ENCODE measurements at regions not wholly inside any gene's neighbourhood (a gene's known extent, or its start where the extent isn't known, plus 50 kb on each side); places are given as distances from the start of the nearest gene placed in this dataset.
"Not testable (repeated sequence)": the region's sequence is repeated elsewhere in the genome, so short reads cannot be mapped to it uniquely, and the experiment has no call there.

DNA sequence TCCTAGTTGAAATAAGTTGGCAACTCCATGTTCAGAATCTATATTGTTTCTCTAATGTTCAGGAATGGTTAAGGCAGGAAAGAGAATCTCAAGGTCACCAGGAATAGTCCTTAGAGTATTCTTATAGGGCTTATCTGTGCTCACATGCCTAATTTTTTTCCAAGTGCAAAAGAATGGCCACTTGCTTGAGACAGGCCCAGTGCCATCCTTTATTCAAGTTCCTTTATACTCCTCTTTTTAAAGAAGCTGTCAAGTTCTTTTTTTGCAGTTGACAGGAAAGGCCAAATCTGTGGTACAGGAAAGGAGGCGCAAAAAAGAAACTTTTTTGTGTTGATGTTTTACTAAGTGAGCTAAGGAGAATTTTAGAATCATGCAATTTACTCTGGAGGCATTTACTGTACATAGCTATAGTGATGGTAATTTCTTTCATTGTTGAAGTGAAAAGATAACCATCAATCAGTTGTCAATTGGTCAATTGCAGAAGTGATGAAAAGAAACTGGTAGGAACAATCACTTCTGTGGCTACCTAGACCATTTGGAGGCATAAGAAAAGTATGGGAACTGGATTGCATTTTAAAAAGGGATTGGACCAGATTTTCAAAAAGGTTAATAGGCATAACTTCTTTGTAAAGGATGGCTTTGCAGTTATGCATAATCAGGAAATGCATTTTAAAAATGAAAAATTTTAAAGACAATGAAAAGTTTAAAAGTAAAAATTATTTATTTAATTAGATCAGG, 102.5 kb upstream of the SOX2 start:
- DNase-seq (ENCODE audit: low read depth in 2 of 2) = no peak

DNA sequence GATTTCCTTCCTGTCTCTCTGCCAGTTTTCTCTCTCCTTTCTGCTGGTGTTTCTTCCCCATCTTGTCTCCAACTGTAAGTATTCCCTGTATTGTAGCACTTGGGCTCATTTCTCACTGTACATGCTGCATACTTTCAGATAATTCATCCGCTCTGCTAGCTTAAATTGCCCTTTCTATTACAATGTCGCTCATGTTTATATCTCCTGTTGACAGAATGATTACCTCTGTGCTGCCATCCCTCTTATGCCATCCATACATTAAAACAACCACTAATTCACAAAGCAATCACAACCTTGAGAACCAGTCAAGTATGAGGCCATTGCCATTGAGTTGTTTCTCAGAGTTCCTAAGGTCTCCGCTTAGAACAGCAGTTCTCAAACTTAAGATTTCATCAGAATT, 107.5 kb upstream of the SOX2 start:
- DNase-seq (ENCODE audit: low read depth in 2 of 2) = no peak

DNA sequence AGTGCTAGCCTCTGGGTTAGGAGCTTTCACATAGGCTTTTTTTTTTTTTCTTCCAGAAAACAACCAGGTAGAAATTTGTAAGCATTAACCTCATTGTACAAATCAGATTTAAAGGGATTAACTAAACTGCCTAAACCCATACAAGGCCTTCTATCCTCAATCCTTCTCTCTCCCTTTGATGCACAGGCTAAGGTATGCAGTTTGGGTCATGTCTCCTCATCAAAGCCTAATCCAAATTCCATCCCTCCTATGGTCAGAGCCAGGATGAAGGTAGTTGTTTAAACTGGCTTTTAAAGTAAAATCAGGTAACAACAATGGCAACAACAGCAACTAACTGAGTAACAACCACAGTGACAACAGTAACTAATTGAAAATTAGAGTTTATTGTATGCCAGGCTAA, 115.6 kb upstream of the SOX2 start:
- no peak for DNase-seq (ENCODE audit: low read depth in 2 of 2)

DNA sequence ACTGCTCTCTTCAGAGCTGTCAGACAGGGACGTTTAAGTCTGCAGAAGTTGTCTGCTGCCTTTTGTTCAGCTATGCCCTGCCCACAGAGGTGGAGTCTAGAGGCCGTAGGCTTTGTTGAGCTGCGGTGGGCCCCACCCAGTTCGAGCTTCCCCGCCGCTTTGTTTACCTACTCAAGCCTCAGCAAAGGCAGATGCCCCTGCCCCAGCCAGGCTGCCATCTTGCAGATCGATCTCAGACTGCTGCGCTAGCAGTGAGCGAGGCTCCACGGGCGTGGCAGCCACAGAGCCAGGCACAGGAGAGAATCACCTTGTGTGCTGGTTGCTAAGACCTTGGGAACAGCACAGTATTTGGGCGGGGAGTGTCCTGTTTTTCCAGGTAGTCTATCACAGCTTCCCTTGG, 120.8 kb upstream of the SOX2 start:
- not testable (repeated sequence) for DNase-seq (ENCODE audit: low read depth in 2 of 2)

DNA sequence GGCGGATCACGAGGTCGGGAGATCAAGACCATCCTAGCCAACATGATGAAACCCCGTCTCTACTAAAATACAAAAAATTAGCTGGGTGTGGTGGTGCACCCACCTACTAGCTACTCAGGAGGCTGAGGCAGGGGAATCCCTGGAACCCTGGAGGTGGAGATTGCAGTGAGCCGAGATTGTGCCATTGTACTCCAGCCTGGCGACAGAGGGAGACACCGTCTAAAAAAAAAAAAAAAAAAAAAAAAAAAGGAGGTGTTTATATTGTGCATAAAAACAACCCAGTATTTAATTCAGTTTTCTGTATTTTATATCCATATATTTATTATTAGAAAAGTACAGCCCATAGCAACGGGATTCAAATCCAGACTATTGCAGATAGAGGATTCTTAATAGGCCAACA, 129.1 kb upstream of the SOX2 start:
- DNase-seq (ENCODE audit: low read depth in 2 of 2) = no peak

DNA sequence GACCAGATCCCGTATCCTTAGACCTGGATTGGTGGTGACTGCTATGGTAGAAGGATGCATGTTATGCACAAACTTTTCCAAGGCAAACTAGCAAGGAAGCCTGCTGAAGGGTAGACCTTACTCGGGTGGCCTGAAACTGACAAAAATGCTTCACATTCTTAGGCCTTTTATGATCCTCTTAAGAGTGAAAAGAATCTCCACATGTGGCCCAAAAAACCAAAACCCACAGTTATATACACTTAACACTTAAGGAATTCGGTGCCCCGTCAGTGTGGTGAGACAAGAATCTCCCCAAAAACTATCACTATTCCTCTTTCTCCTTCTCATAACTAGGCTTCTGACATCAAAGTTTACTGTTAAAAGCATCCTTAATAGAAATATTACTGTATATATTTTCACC, 130.1 kb upstream of the SOX2 start:
- DNase-seq (ENCODE audit: low read depth in 2 of 2) = no peak

DNA sequence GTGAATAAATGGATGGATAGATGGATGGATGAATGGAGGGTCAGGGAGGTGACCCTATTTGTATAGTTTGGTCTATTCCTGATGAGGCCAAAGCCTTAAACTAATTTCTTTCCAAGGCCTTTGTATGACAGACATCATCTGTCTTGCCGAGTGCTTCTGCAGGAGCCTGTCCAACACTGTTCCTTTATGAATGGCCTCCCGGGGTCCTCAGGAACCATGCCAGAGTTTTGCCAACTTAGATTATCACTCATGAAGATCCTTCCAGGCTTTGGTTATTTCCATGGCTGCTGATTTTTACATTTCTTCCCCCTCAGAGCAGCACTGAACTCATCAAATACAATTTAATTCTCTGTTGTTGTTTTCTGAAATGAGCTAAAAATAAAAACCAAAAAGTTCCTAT, 133.0 kb upstream of the SOX2 start:
- DNase-seq (ENCODE audit: low read depth in 2 of 2) = no peak

DNA sequence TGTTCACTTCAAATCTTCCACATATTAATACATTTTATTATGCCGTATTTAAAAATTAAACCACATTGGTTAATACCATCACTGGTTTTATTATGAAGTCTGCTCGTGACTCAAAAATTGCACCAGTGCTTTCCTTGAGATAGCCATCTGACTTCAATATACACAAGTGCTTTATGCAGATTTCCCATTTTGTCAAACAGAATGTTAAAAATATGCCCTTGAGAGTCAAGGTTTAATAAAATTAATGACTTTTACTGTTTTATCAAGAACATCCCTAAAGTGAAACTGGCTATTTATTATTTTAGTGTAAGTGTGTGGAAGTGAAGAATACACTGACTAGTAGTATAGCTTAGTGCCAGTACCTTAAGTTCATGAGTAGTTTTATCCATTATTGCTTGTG, 139.3 kb upstream of the SOX2 start:
- no peak for DNase-seq (ENCODE audit: low read depth in 2 of 2)

DNA sequence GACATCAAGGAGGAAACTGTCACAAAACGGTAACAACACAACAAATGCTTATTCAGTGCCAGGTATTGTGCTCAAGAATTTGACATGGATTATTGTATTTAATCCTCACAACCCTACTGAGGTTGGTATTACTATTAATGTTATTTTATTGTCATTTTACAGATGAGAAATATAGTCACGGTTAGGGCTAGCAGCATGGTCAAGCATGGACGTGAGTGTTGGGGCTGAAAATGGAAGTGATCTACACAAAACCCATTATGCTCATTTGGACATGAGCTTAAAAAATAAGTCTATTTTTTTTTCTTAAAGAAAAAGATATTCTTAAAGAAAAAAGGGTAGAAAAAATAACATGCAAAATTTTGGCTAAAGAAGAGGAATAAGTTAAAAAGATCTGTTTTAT, 141.3 kb upstream of the SOX2 start:
- no peak for DNase-seq (ENCODE audit: low read depth in 2 of 2)

DNA sequence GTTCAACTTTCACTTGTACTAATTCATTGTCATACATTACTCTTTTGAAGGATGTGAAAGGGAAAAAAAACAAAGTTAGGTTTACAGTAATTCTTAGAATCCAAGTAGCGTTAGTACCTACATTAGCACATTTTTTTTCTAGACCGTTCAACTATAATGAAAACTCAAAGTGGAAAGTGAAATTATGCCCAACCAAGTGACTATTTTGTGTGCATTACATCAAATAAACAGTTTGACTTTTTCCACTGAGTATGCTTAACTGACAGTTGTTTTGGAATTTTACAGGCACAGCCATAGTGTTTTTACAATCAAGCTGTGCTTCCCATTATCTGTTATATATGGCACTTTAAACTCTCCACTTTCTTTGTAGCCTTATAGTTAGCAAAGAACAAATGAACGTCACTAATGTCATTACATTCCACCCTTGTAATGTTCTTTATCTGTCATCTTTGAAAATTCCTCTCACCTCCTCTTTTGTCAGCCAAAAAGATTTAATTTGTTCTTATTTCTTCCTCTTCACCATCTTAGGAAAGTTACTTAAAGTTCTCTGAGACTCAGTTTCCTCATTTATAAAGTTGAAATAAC, 142.3 kb upstream of the SOX2 start:
- no peak for DNase-seq (ENCODE audit: low read depth in 2 of 2)

DNA sequence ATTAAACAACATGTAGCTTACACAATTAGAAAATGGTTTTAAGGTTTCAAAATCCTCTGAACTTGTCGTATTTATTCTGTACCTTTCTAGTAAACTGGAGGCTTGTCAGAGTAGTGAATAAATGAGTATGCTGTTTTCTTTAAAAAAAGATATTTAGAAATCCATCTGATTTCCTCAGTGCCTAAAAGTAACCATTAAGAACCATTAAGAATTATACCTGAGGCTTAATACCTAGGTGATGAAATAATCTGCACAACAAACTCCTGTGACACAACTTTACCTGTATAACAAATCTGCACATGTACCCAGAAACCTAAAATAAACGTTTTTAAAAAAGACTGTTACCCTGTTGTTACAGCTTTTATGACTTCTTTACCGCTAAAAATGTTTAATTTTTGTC, 143.0 kb upstream of the SOX2 start:
- DNase-seq (ENCODE audit: low read depth in 2 of 2) = no peak

DNA sequence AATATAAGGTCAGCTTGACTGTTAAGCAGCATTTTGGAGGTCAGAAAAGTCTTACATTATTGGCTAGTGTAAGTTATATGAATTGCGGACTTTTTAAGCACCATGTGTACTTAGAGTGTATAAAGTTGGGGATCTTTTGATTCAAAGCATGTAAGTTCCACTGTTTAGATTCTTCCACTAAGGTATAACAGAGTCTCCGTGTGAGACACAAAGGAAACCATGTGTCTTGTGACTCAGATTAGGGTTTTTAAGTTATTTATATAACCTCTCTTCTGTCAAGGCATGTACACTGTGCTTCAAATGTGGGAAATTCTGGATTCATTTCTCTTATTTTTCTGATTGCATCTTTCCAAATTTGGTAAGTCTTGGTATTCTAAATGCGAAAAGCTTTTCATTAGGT, 143.5 kb upstream of the SOX2 start:
- no peak for DNase-seq (ENCODE audit: low read depth in 2 of 2)

DNA sequence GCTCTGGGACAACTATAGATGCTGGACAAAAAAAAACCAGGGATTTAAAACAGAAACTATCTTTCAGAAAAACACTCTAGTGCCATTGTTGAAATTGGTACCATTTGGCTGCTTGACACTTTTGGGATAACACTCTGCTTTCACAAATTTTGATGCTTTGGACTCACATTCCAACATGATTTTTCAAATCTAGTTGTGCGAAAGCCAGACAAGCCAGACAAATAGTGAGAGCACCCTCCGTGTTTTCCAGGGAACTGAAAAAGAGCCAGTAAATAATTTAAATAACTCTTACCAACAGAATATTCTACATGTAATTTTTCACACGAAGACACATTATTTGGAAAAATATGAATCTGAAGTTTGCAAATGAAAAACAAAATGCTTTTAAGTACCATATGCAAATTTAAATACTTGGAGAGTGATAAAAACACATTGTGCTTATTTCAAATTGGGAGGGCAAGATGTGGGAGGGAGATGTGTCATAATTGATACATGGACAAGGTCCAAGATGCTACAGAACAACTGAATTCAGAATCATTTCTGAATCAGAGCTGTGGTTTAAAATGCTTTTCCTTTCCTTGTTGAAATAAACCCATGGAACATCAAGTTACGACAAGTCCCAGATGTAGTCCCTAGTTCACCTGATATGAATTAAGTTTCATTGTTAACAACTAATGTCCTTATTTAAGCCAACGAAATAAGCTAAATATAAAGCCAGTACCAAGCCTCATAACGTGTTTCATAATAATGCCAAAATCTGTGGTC, 144.2 kb upstream of the SOX2 start:
- DNase-seq (ENCODE audit: low read depth in 2 of 2) = no peak

DNA sequence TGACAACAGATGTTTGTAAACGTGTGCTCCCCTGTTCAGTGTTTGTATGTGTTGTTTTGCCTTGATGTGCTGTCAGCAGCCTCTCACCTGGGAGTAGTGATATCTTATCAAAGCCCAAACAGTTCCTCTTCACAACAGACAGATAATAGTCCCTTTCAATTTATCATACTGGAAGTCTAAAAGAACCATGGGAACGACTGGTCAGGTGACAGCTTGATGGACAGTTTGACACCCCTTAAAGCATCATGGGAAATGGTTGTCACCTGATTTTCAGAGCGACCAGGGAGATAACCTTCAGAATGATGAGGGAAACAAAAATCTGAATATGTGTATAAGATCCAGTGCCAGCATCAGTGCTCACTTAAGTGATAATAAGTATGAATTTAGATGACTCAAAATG, 146.3 kb upstream of the SOX2 start:
- no peak for DNase-seq (ENCODE audit: low read depth in 2 of 2)

DNA sequence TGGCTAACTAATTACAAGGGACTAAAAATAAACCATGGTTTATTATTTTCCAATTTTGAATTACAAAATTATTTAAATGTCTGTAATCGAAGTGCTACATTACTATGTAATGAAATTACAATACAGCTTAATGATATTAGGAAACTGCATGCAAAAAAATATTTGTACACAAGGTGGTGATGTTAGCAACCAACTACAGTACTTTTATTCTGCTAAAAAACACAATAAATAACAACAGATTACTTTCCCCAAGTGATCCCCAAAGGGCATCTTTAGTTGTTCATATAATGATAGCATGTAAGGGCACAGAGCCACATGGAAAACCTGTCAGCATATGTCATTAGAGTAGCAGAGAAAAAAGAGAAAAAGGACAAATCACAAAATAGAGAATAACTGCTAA, 147.5 kb upstream of the SOX2 start:
- no peak for DNase-seq (ENCODE audit: low read depth in 2 of 2)

DNA sequence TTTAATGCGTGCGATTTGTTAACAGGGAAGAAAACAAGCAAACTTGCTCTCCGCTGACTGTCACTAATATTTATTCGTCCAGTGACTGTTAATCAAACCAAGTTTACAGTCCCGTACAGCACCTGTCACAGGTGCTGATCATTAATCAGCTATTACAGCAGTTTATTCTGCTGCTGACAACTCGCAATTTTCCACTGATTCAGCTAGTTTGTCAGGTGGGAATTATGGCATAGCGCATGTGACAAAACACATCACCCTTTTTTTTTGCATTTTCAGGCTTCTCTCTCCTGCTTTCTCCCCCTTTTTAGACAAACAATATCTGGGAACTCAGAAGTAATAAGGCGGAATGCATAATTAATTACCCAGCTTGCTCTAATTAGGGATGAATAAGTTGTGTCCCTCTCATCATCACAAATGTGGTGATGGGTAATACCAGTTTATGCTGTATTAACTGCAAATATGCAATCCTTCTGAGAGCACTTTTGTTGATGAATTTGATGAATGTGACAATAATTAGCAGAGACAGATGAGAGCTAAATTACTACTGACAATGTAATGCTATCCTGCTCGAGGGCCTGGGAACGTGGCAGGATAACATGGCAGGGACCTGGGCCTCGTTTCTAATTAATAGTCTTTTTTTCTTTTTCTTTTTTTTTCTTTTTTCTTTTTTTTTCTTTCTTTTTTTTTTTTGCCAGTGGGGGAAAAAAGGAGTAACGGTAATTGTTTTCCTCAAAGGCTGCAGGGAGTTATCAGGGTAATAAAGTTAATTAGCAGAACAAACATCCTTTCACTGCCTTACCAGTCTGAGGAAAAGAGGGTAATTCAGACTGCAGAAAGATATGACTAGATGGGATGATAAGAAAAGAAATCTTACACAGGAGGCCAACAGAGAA, 150.3 kb upstream of the SOX2 start:
- no peak for DNase-seq (ENCODE audit: low read depth in 2 of 2)

DNA sequence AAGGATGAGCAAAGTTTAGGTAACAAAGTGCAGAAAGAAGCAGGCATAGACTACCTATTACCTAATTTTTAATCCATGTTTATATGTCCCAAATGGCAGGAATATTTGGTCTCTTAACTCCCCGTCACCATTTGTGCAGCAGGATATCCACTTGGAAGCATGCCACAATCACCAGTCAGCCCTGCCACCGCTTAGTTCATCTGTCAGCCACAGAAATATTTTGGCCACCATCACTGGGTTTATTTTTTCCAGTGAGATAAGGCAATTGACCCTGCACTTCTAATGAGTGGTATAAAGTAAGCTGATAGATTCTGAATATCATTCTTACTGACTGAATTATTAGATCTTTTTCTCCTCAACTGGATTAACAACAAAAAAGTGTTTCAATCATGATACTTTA, 152.9 kb upstream of the SOX2 start:
- DNase-seq (ENCODE audit: low read depth in 2 of 2) = no peak

DNA sequence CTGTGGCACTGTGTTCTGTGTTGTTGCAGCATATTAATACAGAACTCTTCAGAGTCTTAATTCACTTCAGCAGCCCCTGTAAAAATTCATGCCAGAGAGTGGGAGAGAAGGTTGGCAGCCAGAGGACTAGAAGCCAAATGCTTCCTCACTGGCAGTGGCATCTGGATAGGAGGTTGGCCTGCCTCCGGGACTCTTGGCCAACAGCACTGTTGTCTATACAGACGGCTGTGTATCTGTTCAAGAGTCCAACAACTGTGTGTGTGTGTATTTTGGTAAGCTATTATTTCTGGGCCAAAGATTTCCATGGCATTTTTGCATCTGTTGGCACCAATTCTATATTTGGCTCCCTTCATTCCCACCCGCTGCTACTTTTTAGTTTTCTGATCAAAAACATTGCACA, 156.0 kb upstream of the SOX2 start:
- DNase-seq (ENCODE audit: low read depth in 2 of 2) = no peak

DNA sequence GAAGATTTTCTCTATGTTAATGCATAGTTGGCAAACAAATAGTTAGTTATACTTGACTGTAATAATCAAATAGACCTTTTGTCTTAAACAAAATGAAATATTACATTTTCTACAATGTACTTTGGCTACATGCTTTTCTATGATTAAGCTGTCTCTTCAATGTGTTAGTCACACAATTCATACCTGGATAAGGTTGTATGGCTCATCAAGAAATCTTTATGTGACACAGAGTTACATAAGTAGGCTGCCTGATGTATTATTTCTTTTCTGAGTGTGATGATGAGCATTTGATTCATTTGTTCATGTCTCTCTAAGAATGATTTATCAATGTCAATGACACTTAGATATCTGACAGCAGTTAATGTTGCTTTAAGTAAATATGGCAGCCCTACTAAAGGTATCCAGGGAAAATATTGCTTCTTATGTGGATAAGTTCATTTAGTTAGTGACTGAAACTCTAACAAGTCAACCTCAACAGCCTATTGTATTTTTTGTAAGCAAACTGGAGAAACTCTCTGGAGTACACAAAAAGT, 157.4 kb upstream of the SOX2 start:
- no peak for DNase-seq (ENCODE audit: low read depth in 2 of 2)

DNA sequence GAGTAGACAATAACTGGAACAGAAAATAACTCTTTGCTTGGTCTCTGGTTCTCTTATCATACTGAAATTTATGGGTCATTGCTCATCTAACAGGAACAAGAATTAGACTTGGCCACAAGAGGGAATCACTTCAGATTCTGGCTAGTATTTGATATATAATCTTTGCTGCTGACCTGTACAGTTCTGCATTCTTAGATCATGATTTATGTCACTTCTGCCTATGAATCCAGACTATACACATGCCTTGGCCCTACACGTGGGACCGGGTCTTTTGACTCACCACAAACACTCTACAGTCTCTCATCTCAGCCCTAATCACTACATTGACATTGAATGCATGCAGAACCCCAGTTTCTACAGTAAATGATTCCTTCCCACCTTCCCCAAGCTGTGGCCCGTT, 162.5 kb upstream of the SOX2 start:
- no peak for DNase-seq (ENCODE audit: low read depth in 2 of 2)

DNA sequence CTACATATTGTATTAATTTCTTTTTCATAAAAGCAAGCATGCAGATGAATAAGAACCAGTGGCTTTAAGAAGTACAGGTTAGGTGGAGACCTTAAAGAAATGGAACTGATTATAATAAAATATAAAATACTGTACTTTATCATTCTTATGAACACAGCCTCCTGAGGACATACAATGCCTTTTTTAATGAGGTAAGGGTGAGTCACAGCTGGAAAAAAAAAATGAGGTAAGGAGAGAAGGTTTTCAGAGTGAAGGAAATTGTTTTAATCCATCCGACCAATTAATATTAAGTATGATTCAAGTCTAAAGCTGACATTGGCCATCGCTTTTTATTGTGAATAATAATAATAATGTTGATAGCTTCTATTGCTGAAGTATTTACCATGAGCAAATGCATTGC, 170.3 kb upstream of the SOX2 start:
- no peak for DNase-seq (ENCODE audit: low read depth in 2 of 2)

DNA sequence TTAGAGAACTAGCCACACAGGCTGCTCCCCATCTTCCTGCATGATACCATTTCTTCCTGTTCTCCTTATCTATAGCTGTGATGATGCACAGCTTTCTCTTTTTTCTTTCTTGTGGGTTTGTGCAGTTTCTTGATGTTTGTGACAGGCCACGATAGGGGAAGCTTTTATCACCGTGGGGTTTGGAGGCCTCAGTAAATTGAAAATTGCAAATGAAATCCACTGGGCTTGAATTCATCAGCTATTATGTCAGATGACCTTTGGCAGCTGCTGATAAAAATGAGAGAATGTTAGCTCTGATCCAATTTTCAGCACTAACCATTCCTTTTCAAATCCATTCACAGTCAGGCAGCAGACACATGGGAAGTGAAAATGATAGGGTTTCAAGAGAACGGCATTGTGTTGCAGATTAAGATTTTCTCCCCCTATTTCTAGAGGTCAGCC, 176.9 kb upstream of the SOX2 start:
- DNase-seq (ENCODE audit: low read depth in 2 of 2) = no peak
